ENCODE measurements at regions not wholly inside any gene's neighbourhood (a gene's known extent, or its start where the extent isn't known, plus 50 kb on each side); places are given as distances from the start of the nearest gene placed in this dataset.

GRCh38 chr2:51225377-51225776 is 193.4 kb upstream of the NRXN1 start:
- TF ChIP-seq EZH2phosphoT487 (IDR thresholded peaks at IDR 0.05; ENCODE audit: low read depth, severe bottlenecking, unreplicated experiment) (no peak), EZH2 (IDR thresholded peaks at IDR 0.05; ENCODE audit: borderline replicate concordance) (no peak)
- Histone ChIP-seq H3K27me3 (no peaks in the 10 kb centered on the region), H3K36me3 (replicated peaks; ENCODE audit: insufficient read depth, low read depth) (no peaks in the 10 kb centered on the region), H3K79me2 (no peaks in the 10 kb centered on the region), H3K4me1 (ENCODE audit: insufficient read depth) (no peaks in the 10 kb centered on the region), H3K4me3 (no peak overlapping the region), H4K20me1 (ENCODE audit: insufficient read depth, poor library complexity, severe bottlenecking) (no peaks in the 10 kb centered on the region), H3K9me3 (ENCODE audit: low read depth) (no peaks in the 10 kb centered on the region), H3K9me2 (replicated peaks; ENCODE audit: insufficient read depth) (no peaks in the 10 kb centered on the region), H3K27ac (no peak overlapping the region), H2AFZ (no peak overlapping the region), H3K4me2 (no peak overlapping the region)
- 83% methylated on average over 3 of the region's 3 CpGs for WGBS (ENCODE audit: low lambda C conversion rate, missing lambda C conversion rate)
- DNase-seq (ENCODE audit: low spot score), result no peak

- TF ChIP-seq EZH2phosphoT487 (IDR thresholded peaks at IDR 0.05; ENCODE audit: low read depth, severe bottlenecking, unreplicated experiment) (no peak), EZH2 (IDR thresholded peaks at IDR 0.05; ENCODE audit: borderline replicate concordance) (no peak), CTCF (IDR thresholded peaks at IDR 0.05; ENCODE audit: poor library complexity) (no peak)
- Histone ChIP-seq H4K20me1 (ENCODE audit: insufficient read depth, poor library complexity, severe bottlenecking) (no peaks in the 10 kb centered on the region), H2AFZ (no peak overlapping the region), H3K27me3 (no peaks in the 10 kb centered on the region), H3K4me1 (ENCODE audit: insufficient read depth) (no peaks in the 10 kb centered on the region), H3K9me2 (replicated peaks; ENCODE audit: insufficient read depth) (no peaks in the 10 kb centered on the region), H3K79me2 (no peaks in the 10 kb centered on the region), H3K4me2 (no peak overlapping the region), H3K9me3 (ENCODE audit: low read depth) (no peaks in the 10 kb centered on the region), H3K4me3 (no peak overlapping the region), H3K27ac (no peak overlapping the region), H3K36me3 (replicated peaks; ENCODE audit: insufficient read depth, low read depth) (no peaks in the 10 kb centered on the region)
- no peak for DNase-seq (ENCODE audit: low spot score)
Observed at GRCh38 chr2:51224790-51225189, 192.9 kb upstream of the NRXN1 start.

- Histone ChIP-seq H3K27ac (no peak overlapping the region), H3K4me2 (no peak overlapping the region), H3K9me3 (ENCODE audit: low read depth) (no peaks in the 10 kb centered on the region), H3K27me3 (no peaks in the 10 kb centered on the region), H3K4me3 (no peak overlapping the region), H3K36me3 (replicated peaks; ENCODE audit: insufficient read depth, low read depth) (no peaks in the 10 kb centered on the region), H3K79me2 (no peaks in the 10 kb centered on the region), H3K4me1 (ENCODE audit: insufficient read depth) (no peaks in the 10 kb centered on the region), H3K9me2 (replicated peaks; ENCODE audit: insufficient read depth) (no peaks in the 10 kb centered on the region), H4K20me1 (ENCODE audit: insufficient read depth, poor library complexity, severe bottlenecking) (no peaks in the 10 kb centered on the region), H2AFZ (no peak overlapping the region)
- DNase-seq (ENCODE audit: low spot score), result no peak
- 86% methylated on average over 4 of the region's 4 CpGs for WGBS (ENCODE audit: low lambda C conversion rate, missing lambda C conversion rate)
- TF ChIP-seq CTCF (IDR thresholded peaks at IDR 0.05; ENCODE audit: poor library complexity) (no peak), EZH2 (IDR thresholded peaks at IDR 0.05; ENCODE audit: borderline replicate concordance) (no peak), EZH2phosphoT487 (IDR thresholded peaks at IDR 0.05; ENCODE audit: low read depth, severe bottlenecking, unreplicated experiment) (no peak)
Observed at GRCh38 chr2:51222106-51222505, 190.2 kb upstream of the NRXN1 start.

GRCh38 chr2:51220606-51221005 is 188.7 kb upstream of the NRXN1 start:
- Histone ChIP-seq H3K27me3 (no peaks in the 10 kb centered on the region), H3K4me3 (no peak overlapping the region), H2AFZ (no peak overlapping the region), H3K27ac (no peak overlapping the region), H3K9me2 (replicated peaks; ENCODE audit: insufficient read depth) (no peaks in the 10 kb centered on the region), H3K9me3 (ENCODE audit: low read depth) (no peaks in the 10 kb centered on the region), H3K4me2 (no peak overlapping the region), H3K36me3 (replicated peaks; ENCODE audit: insufficient read depth, low read depth) (no peaks in the 10 kb centered on the region), H4K20me1 (ENCODE audit: insufficient read depth, poor library complexity, severe bottlenecking) (no peaks in the 10 kb centered on the region), H3K4me1 (ENCODE audit: insufficient read depth) (no peaks in the 10 kb centered on the region), H3K79me2 (no peaks in the 10 kb centered on the region)
- TF ChIP-seq CTCF (IDR thresholded peaks at IDR 0.05; ENCODE audit: poor library complexity) (no peak), EZH2phosphoT487 (IDR thresholded peaks at IDR 0.05; ENCODE audit: low read depth, severe bottlenecking, unreplicated experiment) (no peak), EZH2 (IDR thresholded peaks at IDR 0.05; ENCODE audit: borderline replicate concordance) (no peak)
- no peak for DNase-seq (ENCODE audit: low spot score)
